Frontal cortex (tissue), 3 donors: ENCODE measurements at regions not wholly inside any gene's neighbourhood (a gene's known extent, or its start where the extent isn't known, plus 50 kb on each side); places are given as distances from the start of the nearest gene placed in this dataset.

ENCODE experiments used
- DNase-seq, 2 donors: peaks; one replicate each; pipeline ENCODE4 v3.0.0; 2012; ENCODE audit warnings: low spot score in 2 of 2
- FAIRE-seq: peaks from 2 replicates; lab custom pipeline; 2012; peaks lifted over from hg19 to GRCh38; lab: Jason Lieb, UNC
- donor health status: control.
- donor health status: control.
- donor health status: control.

DNA sequence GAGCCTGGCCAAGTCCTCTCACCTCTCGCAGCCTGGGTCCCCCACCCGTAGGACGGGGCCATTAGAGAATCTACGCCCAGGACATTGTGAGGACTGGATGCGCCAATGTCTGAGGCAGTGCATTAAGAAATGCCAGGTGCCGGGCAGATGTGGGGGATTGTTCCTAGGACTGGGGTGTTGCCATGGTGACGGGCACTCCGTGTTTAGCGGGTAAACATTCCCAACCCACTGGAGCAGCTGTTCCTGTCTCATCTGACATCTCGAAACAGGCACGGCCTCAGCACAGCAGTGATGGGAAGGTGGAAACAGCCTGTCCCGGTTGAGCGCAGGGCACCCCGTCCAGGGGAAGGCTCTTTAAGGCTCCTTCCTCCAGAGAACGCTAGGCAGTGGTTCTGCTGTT is 99.6 kb upstream of the RTL6 start:
- no peak for DNase-seq
- no peak for FAIRE-seq

- DNase-seq = no peak
- FAIRE-seq = no peak
Measured at GRCh38 chr22:44596396-44597125, 98.5 kb upstream of the RTL6 start.

GRCh38 chr22:44595841-44596341 is 97.9 kb upstream of the RTL6 start:
- DNase-seq (no peak), FAIRE-seq (no peak)

- no peak for DNase-seq
- FAIRE-seq = no peak
Measured at GRCh38 chr22:44594951-44595350, 96.9 kb upstream of the RTL6 start.

DNA sequence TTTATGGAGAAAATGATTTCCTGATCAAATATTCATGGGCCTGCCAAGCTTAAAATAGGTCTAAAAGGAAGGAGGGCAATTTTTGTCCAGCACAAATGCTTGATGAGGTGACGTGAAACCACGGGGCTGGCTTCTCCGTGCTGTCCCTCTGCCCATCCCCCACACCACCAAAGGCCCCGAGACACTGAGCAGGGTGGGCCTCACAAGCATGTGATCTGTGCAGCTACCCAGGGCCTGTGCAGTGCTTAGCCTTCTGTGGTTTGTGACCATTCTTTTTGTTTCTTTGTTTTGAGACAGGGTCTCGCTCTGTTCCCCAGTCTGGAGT is 94.8 kb upstream of the RTL6 start:
- DNase-seq = no peak
- FAIRE-seq = no peak

DNA sequence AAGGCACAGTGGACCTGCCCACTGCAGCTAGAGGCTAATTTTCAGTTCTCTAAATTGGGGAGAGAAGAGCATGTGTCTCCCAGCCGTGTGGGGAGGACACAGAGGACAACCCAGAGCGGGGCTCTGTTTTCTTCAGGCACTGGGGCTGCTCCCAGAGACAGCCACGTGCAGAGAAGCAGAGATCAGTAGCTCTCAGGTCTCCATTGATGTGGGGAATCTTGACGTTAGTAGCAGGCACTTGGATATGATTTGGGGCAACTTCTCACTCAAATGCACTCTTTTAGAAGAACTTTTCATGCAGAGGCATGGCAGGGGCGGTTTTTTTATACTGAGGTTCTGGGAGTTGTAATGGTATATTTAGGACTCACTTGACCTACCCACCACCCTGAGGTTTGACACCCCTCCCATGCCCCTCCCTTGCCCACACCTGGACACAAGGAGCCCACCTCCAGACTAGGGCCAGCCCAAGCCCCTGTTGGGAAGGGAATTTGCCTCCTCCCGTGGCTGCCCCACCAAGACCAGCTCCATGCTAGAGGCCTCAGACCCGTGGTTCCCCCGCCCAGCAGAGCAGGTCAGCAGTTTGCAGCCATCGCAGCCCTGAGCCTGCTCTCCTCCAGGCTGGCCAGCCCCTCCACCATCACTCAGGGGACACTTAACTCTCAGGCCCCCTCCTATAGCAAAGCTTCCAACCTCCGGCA is 94.2 kb upstream of the RTL6 start:
- FAIRE-seq (no peak), DNase-seq (no peak)

GRCh38 chr22:44591146-44591790 is 93.2 kb upstream of the RTL6 start:
- DNase-seq (no peak), FAIRE-seq (no peak)

DNA sequence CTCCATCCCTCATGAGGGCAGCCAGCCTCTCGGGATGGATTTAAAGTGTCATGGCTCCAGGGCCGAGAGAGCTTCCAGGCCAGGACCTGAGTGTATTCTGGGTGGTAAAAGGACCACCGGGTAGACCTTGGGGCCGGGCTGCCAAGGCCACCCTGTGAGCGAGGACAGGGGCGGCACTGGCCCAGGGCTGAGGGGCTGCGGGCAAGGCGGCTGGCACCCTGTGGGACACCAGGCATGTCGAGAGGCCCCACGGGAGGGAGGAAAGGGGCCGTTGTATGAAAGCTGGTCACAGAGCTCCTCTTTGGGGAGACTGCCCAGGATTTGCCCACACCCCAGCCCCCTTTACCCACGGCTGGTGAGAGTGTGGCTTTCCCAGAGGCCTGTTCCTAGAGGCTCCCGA is 92.3 kb upstream of the RTL6 start:
- no peak for FAIRE-seq

DNA sequence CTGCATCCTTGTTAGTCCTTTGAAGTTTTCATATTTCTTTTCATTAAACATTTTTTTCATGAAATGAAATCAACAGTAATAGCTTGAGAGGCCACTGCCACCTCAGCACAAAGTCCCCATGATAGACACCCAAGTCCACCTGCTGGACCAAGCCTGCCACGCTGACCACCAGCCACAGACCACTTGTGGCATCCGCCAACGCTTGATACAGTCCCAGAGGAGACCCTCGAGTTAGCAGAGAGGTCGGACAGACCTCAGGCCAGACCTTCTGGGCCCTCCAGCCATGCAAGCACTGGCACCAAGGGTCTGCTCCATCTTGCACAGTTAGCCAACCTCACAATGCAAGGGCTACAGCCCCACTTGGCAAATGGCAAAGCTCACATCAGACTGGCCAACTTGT is 91.8 kb upstream of the RTL6 start:
- no peak for FAIRE-seq

More for the DNA sequence above, 92.3 kb upstream of the RTL6 start:
- DNase-seq = no peak

DNA sequence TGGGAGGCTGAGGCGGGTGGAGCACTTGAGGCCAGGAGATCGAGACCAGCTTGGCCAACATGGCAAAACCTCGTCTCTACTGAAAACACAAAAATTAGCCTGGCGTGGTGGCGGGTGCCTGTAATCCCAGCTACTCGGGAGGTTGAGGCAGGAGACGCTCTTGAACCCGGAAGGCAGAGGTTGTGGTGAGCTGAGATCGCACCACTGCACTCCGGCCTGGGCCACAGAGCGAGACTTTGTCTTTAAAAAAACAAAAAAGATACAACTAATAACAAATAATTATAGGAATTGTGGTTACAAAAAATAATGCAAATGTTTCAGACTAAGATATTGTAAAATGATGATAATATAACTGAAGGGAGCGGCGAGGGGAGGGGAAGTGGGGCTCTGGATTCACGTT is 90.3 kb upstream of the RTL6 start:
- FAIRE-seq (no peak), DNase-seq (no peak)

More for the DNA sequence above, 91.8 kb upstream of the RTL6 start:
- DNase-seq = no peak

DNA sequence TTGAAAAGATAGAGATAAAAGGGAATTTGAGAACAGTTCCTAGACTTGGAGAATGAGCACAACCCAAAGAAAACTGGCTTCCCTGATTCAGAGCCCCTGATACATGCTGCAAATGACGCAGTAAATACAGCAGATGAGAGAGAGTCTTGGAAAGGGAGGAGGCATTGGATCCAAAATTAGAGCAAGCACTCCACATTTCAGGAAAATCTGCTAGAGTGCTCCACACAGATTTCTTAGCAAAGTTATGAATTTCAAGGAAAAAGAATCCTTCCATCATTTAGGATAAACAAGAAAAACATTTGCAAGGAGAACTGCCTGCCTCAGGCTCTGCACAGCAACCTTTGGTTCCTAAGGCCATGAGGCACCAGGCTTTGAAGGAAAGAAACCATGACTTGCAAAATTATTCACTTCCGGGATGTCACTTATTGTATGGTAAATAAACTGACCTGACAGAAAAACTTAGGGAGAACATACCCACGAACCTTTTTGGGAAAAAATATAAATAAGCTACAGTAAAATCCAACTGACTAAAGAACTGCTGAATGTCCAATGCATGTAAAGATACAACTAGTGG is 89.8 kb upstream of the RTL6 start:
- DNase-seq (no peak), FAIRE-seq (no peak)

- peak in 1 of 2 donors; percentile 51 for DNase-seq
- FAIRE-seq = no peak
Measured at GRCh38 chr22:44586999-44587736, 89.1 kb upstream of the RTL6 start.

DNA sequence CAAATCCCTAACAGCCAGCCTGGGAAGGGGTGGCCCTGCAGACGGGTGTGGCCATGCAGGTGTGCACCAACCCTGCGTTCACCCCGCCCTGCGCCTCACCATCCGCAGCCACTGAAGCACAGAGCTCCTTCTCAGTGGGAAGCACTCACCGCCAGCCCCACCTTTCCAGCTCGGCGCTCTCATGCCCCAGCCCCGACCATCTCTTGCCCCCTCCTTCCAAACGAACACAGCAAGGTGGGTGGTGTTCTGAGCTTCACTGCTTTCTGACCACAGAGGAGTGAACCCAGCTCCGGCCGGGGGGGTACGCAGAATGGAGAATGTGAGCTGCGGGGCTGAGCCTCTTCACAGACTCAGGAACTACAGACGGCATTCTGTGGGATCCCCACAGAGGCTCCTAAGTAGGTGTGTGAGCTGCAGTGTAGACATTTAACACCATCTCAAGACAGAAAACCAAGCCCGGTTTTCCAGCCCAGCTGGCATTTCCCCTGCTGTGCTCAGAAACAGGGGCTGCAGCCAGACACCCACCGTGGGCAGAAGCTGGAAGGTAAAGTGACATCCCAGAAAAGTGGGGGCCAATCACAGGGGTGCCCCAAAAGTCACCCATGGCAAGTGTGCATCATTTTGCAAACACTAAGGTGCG is 88.4 kb upstream of the RTL6 start:
- FAIRE-seq = no peak
- DNase-seq = no peak

DNA sequence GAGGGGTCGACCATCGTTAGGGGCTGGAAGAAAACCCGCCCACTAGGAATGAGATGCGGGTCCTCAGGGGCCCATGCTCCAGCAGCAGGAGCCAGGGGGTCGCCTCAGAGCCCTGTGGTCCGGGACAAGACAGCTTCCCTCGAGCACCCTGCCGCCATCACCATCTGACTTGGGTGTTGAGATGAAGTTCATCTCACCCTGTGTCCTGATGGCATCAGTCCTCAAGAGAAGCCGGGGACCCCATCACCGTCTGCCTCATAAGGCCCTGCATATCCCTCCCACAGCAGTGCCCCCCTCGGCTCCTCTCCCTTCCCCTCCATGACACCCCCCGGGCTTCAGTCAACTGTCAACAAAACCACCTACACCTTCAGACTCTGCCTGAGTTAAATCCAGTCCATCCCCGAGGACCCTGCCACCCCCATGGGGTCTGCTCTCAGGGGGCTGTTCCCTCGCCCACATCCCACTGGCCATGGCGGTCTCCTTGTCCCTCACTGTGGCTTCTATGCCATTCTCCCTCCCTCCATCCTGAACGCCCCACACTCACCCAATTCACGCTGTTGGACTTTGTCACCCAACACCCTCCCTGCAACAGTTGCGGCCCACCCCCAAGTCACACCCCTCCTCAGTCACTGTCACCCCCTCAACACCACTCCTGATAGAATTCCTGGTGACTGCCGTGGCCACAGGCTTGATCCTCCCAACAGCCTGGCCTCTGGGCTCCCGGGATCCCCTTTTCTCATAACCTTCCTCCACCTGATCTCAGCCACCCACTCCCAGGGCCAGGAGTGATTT is 87.7 kb upstream of the RTL6 start:
- DNase-seq = no peak
- no peak for FAIRE-seq

GRCh38 chr22:44584256-44584902 is 86.3 kb upstream of the RTL6 start:
- no peak for DNase-seq
- FAIRE-seq = no peak

DNA sequence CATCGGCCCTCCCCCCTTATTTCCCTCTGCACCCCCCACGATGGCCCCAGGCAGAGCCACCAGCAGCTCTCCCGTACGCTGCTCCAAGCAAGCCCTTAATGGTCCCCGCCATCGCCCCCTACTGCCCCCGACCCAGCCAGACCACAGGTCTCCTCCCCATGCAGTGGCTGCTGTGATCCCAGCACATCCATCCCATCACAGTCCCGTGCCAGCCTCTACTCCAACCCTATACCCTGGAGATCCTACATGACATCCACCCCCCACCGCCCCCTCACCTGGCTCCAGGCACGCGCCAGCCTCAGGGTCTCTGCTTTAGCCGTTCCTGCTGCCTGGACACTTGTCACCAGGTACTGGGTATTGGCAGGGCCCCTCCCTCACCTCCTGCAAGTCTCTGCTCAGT is 85.8 kb upstream of the RTL6 start:
- no peak for DNase-seq
- FAIRE-seq = no peak

GRCh38 chr22:44583061-44583760 is 85.2 kb upstream of the RTL6 start:
- no peak for DNase-seq
- no peak for FAIRE-seq

DNA sequence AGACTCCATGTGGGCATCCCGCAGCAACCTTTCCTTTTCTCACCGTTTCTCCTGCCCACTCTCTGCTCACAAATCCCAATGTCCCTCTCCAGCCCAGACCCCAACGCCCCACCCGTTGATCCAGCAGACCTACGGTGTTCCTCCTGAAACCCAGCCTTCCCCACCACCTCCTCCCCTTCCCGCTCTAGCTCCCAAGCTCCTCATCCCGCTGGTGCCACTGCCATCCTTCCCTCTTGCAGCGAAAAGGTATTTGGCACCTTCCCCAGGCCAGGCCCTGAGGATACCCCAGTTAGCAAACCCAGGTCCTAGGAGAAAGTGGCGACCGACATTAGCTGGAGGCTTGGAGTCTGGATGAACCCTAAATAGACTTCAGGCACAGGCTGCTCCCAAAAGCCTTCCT is 84.0 kb upstream of the RTL6 start:
- DNase-seq = no peak
- no peak for FAIRE-seq
